Suprapubic skin (tissue), 4 donors: ENCODE measurements at regions not wholly inside any gene's neighbourhood (a gene's known extent, or its start where the extent isn't known, plus 50 kb on each side); places are given as distances from the start of the nearest gene placed in this dataset.

ENCODE experiments used
- POLR2A ChIP-seq, 2 donors: fragments of 450-650 bp; IDR thresholded peaks; one replicate each; pipeline ENCODE4 v1.6.1; 2017; ENCODE audit warnings: antibody characterized with exemption in 2 of 2, mild to moderate bottlenecking in 2 of 2, moderate library complexity in 2 of 2
- POLR2AphosphoS5 ChIP-seq, 3 donors: sonication (generic); formaldehyde crosslinking; IDR thresholded peaks; one replicate each; pipeline ENCODE4 v1.6.1; 2017; ENCODE audit warnings: antibody characterized with exemption in 3 of 3
- TF ChIP-seq, protein P1 (sequence below), 2 donors: fragments of 200-600 bp in 1 of 2; fragments of 450-650 bp in 1 of 2; sonication (generic) in 1 of 2; IDR thresholded peaks; one replicate each; pipeline ENCODE4 v1.5.1; 2016 to 2019; ENCODE audit warnings: antibody characterized with exemption in 2 of 2, mild to moderate bottlenecking in 1 of 2, moderate library complexity in 1 of 2

DNA sequence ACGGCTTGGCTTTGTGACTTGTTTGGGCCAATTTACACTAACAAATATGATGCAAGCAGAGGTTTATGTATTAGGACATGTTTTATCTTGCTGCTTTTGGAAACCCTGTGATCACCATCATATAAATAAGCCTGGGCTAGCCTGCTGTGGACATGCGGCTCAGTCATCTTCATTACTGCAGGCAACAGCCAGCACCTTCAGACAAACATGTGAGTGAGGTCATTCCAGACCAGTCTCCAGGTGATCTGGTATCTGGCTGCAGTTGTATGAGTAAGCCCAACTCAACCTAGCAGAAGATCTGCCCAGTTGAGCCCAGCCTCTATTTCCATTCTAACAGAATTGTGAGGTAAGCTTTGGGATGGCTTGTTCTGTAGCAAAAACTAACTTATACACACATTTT, 254.6 kb upstream of the ATP5MC3 start:
- TF ChIP-seq POLR2AphosphoS5 (IDR thresholded peaks at IDR 0.05) = no peak
- TF ChIP-seq, protein P1, sequence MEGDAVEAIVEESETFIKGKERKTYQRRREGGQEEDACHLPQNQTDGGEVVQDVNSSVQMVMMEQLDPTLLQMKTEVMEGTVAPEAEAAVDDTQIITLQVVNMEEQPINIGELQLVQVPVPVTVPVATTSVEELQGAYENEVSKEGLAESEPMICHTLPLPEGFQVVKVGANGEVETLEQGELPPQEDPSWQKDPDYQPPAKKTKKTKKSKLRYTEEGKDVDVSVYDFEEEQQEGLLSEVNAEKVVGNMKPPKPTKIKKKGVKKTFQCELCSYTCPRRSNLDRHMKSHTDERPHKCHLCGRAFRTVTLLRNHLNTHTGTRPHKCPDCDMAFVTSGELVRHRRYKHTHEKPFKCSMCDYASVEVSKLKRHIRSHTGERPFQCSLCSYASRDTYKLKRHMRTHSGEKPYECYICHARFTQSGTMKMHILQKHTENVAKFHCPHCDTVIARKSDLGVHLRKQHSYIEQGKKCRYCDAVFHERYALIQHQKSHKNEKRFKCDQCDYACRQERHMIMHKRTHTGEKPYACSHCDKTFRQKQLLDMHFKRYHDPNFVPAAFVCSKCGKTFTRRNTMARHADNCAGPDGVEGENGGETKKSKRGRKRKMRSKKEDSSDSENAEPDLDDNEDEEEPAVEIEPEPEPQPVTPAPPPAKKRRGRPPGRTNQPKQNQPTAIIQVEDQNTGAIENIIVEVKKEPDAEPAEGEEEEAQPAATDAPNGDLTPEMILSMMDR (IDR thresholded peaks at IDR 0.05) = no peak
- no peak for TF ChIP-seq POLR2A (IDR thresholded peaks at IDR 0.05)
